IMR-90 (cell line): ENCODE measurements at regions not wholly inside any gene's neighbourhood (a gene's known extent, or its start where the extent isn't known, plus 50 kb on each side); places are given as distances from the start of the nearest gene placed in this dataset.

Source experiments
- BHLHE40 ChIP-seq: fragments of 150-350 bp; IDR thresholded peaks from 2 replicates; pipeline ENCODE4 v1.6.1; 2016; ENCODE audit warnings: mild to moderate bottlenecking, low read depth, low read length
- FOS ChIP-seq: fragments of 150-350 bp; IDR thresholded peaks from 2 replicates; pipeline ENCODE4 v1.6.1; 2016; ENCODE audit warnings: low read depth, low read length
- MAZ ChIP-seq: IDR thresholded peaks from 2 replicates; pipeline ENCODE4 v1.6.1; 2012; ENCODE audit warnings: low read depth, mild to moderate bottlenecking, low read length, improper control_type of control experiment, moderate library complexity, borderline replicate concordance
- MXI1 ChIP-seq: IDR thresholded peaks from 2 replicates; pipeline ENCODE4 v1.6.1; 2012; ENCODE audit warnings: low read depth, mild to moderate bottlenecking, low read length, moderate library complexity, borderline replicate concordance
- POLR2A ChIP-seq: IDR thresholded peaks from 2 replicates; pipeline ENCODE4 v1.6.1; 2012; ENCODE audit warnings: mild to moderate bottlenecking, low read depth, low read length
- RFX5 ChIP-seq: IDR thresholded peaks from 2 replicates; pipeline ENCODE4 v1.8.0; 2012; ENCODE audit warnings: low read depth, mild to moderate bottlenecking, low read length, moderate library complexity
- SMC3 ChIP-seq: fragments of 150-350 bp; IDR thresholded peaks from 2 replicates; pipeline ENCODE4 v1.6.1; 2016; ENCODE audit warnings: low read depth, mild to moderate bottlenecking, antibody characterized with exemption, low read length, moderate library complexity
- TF ChIP-seq, protein P1 (sequence below): conservative IDR thresholded peaks from 2 replicates; pipeline ENCODE4 v1.5.1; 2012; ENCODE audit warnings: mild to moderate bottlenecking, low read depth, low read length, improper control_type of control experiment

GRCh38 chr3:101992863-101993262 is 143.5 kb downstream of the NFKBIZ start:
- TF ChIP-seq POLR2A (no peak), BHLHE40 (no peak), MAZ (no peak), MXI1 (no peak), FOS (no peak), SMC3 (no peak), RFX5 (no peak)
- TF ChIP-seq, protein P1, sequence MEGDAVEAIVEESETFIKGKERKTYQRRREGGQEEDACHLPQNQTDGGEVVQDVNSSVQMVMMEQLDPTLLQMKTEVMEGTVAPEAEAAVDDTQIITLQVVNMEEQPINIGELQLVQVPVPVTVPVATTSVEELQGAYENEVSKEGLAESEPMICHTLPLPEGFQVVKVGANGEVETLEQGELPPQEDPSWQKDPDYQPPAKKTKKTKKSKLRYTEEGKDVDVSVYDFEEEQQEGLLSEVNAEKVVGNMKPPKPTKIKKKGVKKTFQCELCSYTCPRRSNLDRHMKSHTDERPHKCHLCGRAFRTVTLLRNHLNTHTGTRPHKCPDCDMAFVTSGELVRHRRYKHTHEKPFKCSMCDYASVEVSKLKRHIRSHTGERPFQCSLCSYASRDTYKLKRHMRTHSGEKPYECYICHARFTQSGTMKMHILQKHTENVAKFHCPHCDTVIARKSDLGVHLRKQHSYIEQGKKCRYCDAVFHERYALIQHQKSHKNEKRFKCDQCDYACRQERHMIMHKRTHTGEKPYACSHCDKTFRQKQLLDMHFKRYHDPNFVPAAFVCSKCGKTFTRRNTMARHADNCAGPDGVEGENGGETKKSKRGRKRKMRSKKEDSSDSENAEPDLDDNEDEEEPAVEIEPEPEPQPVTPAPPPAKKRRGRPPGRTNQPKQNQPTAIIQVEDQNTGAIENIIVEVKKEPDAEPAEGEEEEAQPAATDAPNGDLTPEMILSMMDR, result no peak
